T-cell (primary cell): ENCODE measurements at regions not wholly inside any gene's neighbourhood (a gene's known extent, or its start where the extent isn't known, plus 50 kb on each side); places are given as distances from the start of the nearest gene placed in this dataset.

Source experiments
- ATAC-seq, 4 experiments: fragments of 200-7000 bp in 3 of 4; fragments of 150-1000 bp in 1 of 4; cut with Tn5 transposase; replicated peaks in 1 of 4; 1 replicate in 3 of 4; 2 replicates in 1 of 4; pipeline ENCODE4 v1.10.0; 2021; ENCODE audit warnings: moderate library complexity in 3 of 4, mild to moderate bottlenecking in 2 of 4, moderate number of reproducible peaks in 1 of 4
- CTCF ChIA-PET, 2 donors: fragments of 300-600 bp; sonication (Branson Sonifier 250); formaldehyde crosslinking; loops; one replicate each; lab custom pipeline; 2022; ENCODE audit warnings: antibody characterized with exemption in 2 of 2; lab: Charles Lee
- POLR2A ChIA-PET, 2 donors: fragments of 300-600 bp; sonication (Branson Sonifier 250); formaldehyde crosslinking; loops; one replicate each; lab custom pipeline; 2022; ENCODE audit warnings: antibody characterized with exemption in 2 of 2; lab: Charles Lee
- DNase-seq, 35 experiments: peaks; one replicate each; pipeline versions ENCODE4 v3.0.0 to v3.0.0-alpha.2; 2013 to 2023
- H3K27ac ChIP-seq: one replicate; pipeline ENCODE4 v1.5.1; 2013; ENCODE audit warnings: low read length
- H3K27me3 ChIP-seq, 2 experiments: replicated peaks in 1 of 2; 1 replicate in 1 of 2; 2 replicates in 1 of 2; pipeline versions ENCODE4 v1.6.1 to v1.7.0; 2013; ENCODE audit warnings: low read length in 1 of 2, mixed read lengths in 1 of 2; ENCODE audit not compliant: control insufficient read depth in 2 of 2, insufficient read depth in 2 of 2; ENCODE audit errors: extremely low read depth in 1 of 2
- H3K36me3 ChIP-seq, 2 donors: 1 replicate in 1 of 2; 2 replicates in 1 of 2; pipeline versions ENCODE4 v1.6.1 to v1.7.0; 2013; ENCODE audit warnings: low read length in 1 of 2; ENCODE audit not compliant: control insufficient read depth in 2 of 2, insufficient read depth in 1 of 2; ENCODE audit errors: extremely low read depth in 1 of 2
- H3K4me1 ChIP-seq, 2 experiments: 1 replicate in 1 of 2; 2 replicates in 1 of 2; pipeline versions ENCODE4 v1.6.1 to v1.7.0; 2013; ENCODE audit warnings: low read length in 2 of 2, mixed read lengths in 1 of 2; ENCODE audit not compliant: insufficient read depth in 2 of 2, control insufficient read depth in 1 of 2; ENCODE audit errors: extremely low read depth in 1 of 2
- H3K4me3 ChIP-seq, 2 donors: 1 replicate in 1 of 2; 2 replicates in 1 of 2; pipeline versions ENCODE4 v1.5.1 to v1.7.0; 2013; ENCODE audit warnings: mild to moderate bottlenecking in 2 of 2, low read length in 1 of 2, moderate library complexity in 1 of 2; ENCODE audit not compliant: control insufficient read depth in 1 of 2; ENCODE audit errors: extremely low read depth in 1 of 2
- H3K9me3 ChIP-seq: 2 replicates; pipeline ENCODE4 v1.7.0; 2013
- H3K27ac Mint-ChIP-seq, 2 donors: one replicate each; pipeline ENCODE4 v1.8.0; 2020 to 2021; ENCODE audit warnings: mild to moderate bottlenecking in 2 of 2, mixed read lengths in 2 of 2
- H3K27me3 Mint-ChIP-seq, 2 donors: one replicate each; pipeline ENCODE4 v1.8.0; 2021 to 2022; ENCODE audit warnings: mixed read lengths in 2 of 2
- H3K36me3 Mint-ChIP-seq: one replicate; pipeline ENCODE4 v1.8.0; 2021; ENCODE audit warnings: mixed read lengths
- H3K4me1 Mint-ChIP-seq, 3 donors: one replicate each; pipeline ENCODE4 v1.8.0; 2020 to 2022; ENCODE audit warnings: mixed read lengths in 3 of 3, mild to moderate bottlenecking in 1 of 3
- H3K4me3 Mint-ChIP-seq, 3 donors: one replicate each; pipeline ENCODE4 v1.8.0; 2020 to 2022; ENCODE audit warnings: mild to moderate bottlenecking in 3 of 3, mixed read lengths in 3 of 3, moderate library complexity in 3 of 3
- H3K9me3 Mint-ChIP-seq, 3 donors: one replicate each; pipeline ENCODE4 v1.8.0; 2020 to 2022; ENCODE audit warnings: mixed read lengths in 3 of 3
- WGBS: methylation state at CpG from one replicate; pipeline ENCODE4 v1.1.5; 2013; ENCODE audit warnings: missing lambda C conversion rate; ENCODE audit not compliant: insufficient coverage; 5-methylcytosine and 5-hydroxymethylcytosine counted together

- Mint-ChIP-seq H3K9me3 (no peaks in the 10 kb centered on the region), H3K36me3 (no peaks in the 10 kb centered on the region), H3K27me3 (peaks cover 2 to 7% of the 10 kb centered on the region in 2 donors), H3K4me3 (no peak overlapping the region), H3K4me1 (no peaks in the 10 kb centered on the region), H3K27ac (no peak overlapping the region)
- Histone ChIP-seq H3K27me3 (peaks cover 0 to under 1% of the 10 kb centered on the region in 2 experiments), H3K4me3 (no peak overlapping the region), H3K4me1 (no peaks in the 10 kb centered on the region), H3K27ac (no peak overlapping the region), H3K36me3 (no peaks in the 10 kb centered on the region), H3K9me3 (no peaks in the 10 kb centered on the region)
- ChIA-PET CTCF (interaction anchor here in 1 of 2 donors (0.5 kb wide), 1 partner anchor 200 kb away, joined by 3 read pairs; no protein-coding TSS in a partner anchor), POLR2A (interaction anchor here in 1 of 2 donors (0.6 kb wide), 1 partner anchor 143 kb away, joined by 3 read pairs; no protein-coding TSS in a partner anchor)
- WGBS = no CpG with 5 or more reads among the region's 1 CpG
- DNase-seq = no peak
- no peak for ATAC-seq
Measured at GRCh38 chr5:68643064-68643463, 427.5 kb downstream of the PIK3R1 start.

- no peak for ATAC-seq
- no peaks in the 10 kb centered on the region for H3K9me3 ChIP-seq
- Mint-ChIP-seq H3K4me3 (no peak overlapping the region), H3K4me1 (no peaks in the 10 kb centered on the region), H3K36me3 (no peaks in the 10 kb centered on the region), H3K27me3 (peaks cover 2 to 7% of the 10 kb centered on the region in 2 donors), H3K27ac (no peak overlapping the region), H3K9me3 (no peaks in the 10 kb centered on the region)
- WGBS = no CpG with 5 or more reads among the region's 3 CpGs
- H3K27me3 ChIP-seq = no peaks in the 10 kb centered on the region
- POLR2A ChIA-PET = no interaction called here
- H3K36me3 ChIP-seq = no peaks in the 10 kb centered on the region
- no peak for DNase-seq
- CTCF ChIA-PET = interaction anchor here in 1 of 2 donors (0.6 kb wide), 1 partner anchor 290 kb away, joined by 3 read pairs; no protein-coding TSS in a partner anchor
- no peak overlapping the region for H3K4me3 ChIP-seq
- no peak overlapping the region for H3K27ac ChIP-seq
- no peaks in the 10 kb centered on the region for H3K4me1 ChIP-seq
Measured at GRCh38 chr5:68644971-68645370, 429.4 kb downstream of the PIK3R1 start.

GRCh38 chr5:68646144-68646543, 430.6 kb downstream of the PIK3R1 start:
- ChIA-PET POLR2A (no interaction called here), CTCF (no interaction called here)
- Mint-ChIP-seq H3K4me3 (no peak overlapping the region), H3K27ac (no peak overlapping the region), H3K4me1 (no peaks in the 10 kb centered on the region), H3K36me3 (no peaks in the 10 kb centered on the region), H3K9me3 (no peaks in the 10 kb centered on the region), H3K27me3 (peaks cover 2 to 6% of the 10 kb centered on the region in 2 donors)
- H3K36me3 ChIP-seq = no peaks in the 10 kb centered on the region
- ATAC-seq = no peak
- no peak for DNase-seq
- no peaks in the 10 kb centered on the region for H3K4me1 ChIP-seq
- H3K4me3 ChIP-seq = no peak overlapping the region
- H3K27me3 ChIP-seq = no peaks in the 10 kb centered on the region
- H3K9me3 ChIP-seq = no peaks in the 10 kb centered on the region
- H3K27ac ChIP-seq = no peak overlapping the region
- WGBS = no CpG with 5 or more reads among the region's 1 CpG

GRCh38 chr5:68647743-68648142, 432.2 kb downstream of the PIK3R1 start:
- Mint-ChIP-seq H3K4me3 (no peak overlapping the region), H3K27me3 (peaks cover 2% of the 10 kb centered on the region in 2 donors), H3K4me1 (no peaks in the 10 kb centered on the region), H3K36me3 (no peaks in the 10 kb centered on the region), H3K9me3 (no peaks in the 10 kb centered on the region), H3K27ac (no peak overlapping the region)
- Histone ChIP-seq H3K4me1 (no peaks in the 10 kb centered on the region), H3K9me3 (no peaks in the 10 kb centered on the region), H3K4me3 (no peak overlapping the region), H3K36me3 (no peaks in the 10 kb centered on the region), H3K27me3 (no peaks in the 10 kb centered on the region), H3K27ac (no peak overlapping the region)
- no peak for DNase-seq
- ChIA-PET CTCF (interaction anchor here in 1 of 2 donors (0.6 kb wide), 1 partner anchor 536 kb away, joined by 4 read pairs; no protein-coding TSS in a partner anchor), POLR2A (no interaction called here)
- no CpG with 5 or more reads among the region's 3 CpGs for WGBS
- no peak for ATAC-seq

- WGBS = 100% methylated on average over 2 of the region's 8 CpGs
- no peaks in the 10 kb centered on the region for H3K4me1 ChIP-seq
- no peaks in the 10 kb centered on the region for H3K9me3 Mint-ChIP-seq
- peaks cover 0 to 5% of the 10 kb centered on the region in 2 donors for H3K27me3 Mint-ChIP-seq
- no peak overlapping the region for H3K4me3 ChIP-seq
- H3K36me3 ChIP-seq = no peaks in the 10 kb centered on the region
- no peak for DNase-seq
- CTCF ChIA-PET = no interaction called here
- no peak overlapping the region for H3K27ac Mint-ChIP-seq
- H3K36me3 Mint-ChIP-seq = no peaks in the 10 kb centered on the region
- POLR2A ChIA-PET = no interaction called here
- no peaks in the 10 kb centered on the region for H3K4me1 Mint-ChIP-seq
- no peak for ATAC-seq
- no peaks in the 10 kb centered on the region for H3K9me3 ChIP-seq
- H3K27me3 ChIP-seq = no peaks in the 10 kb centered on the region
- no peak overlapping the region for H3K4me3 Mint-ChIP-seq
- H3K27ac ChIP-seq = no peak overlapping the region
Measured at GRCh38 chr5:68648944-68649857, 433.6 kb downstream of the PIK3R1 start.

GRCh38 chr5:68652534-68652965, 437.0 kb downstream of the PIK3R1 start:
- H3K4me3 ChIP-seq = no peak overlapping the region
- Mint-ChIP-seq H3K27ac (no peak overlapping the region), H3K27me3 (peaks cover 0 to 5% of the 10 kb centered on the region in 2 donors), H3K4me1 (no peaks in the 10 kb centered on the region), H3K36me3 (no peaks in the 10 kb centered on the region), H3K4me3 (no peak overlapping the region), H3K9me3 (no peaks in the 10 kb centered on the region)
- H3K27me3 ChIP-seq = no peaks in the 10 kb centered on the region
- CTCF ChIA-PET = no interaction called here
- H3K9me3 ChIP-seq = no peaks in the 10 kb centered on the region
- H3K27ac ChIP-seq = no peak overlapping the region
- no peaks in the 10 kb centered on the region for H3K36me3 ChIP-seq
- ATAC-seq (no peak), DNase-seq (no peak)
- POLR2A ChIA-PET = no interaction called here
- WGBS = 100% methylated on average over 1 of the region's 3 CpGs
- no peaks in the 10 kb centered on the region for H3K4me1 ChIP-seq
